NCI-H2196 treated with DMSO at 0.1 percent for 48 hours (cell line): ENCODE measurements at regions not wholly inside any gene's neighbourhood (a gene's known extent, or its start where the extent isn't known, plus 50 kb on each side); places are given as distances from the start of the nearest gene placed in this dataset.
A peak's percentile ranks its signal among the peaks of the same experiment; 100 is the strongest.
"Not testable (repeated sequence)": the region's sequence is repeated elsewhere in the genome, so short reads cannot be mapped to it uniquely, and the experiment has no call there.

Experiments used
- DNase-seq: peaks from one replicate; lab custom pipeline; 2025; ENCODE audit not compliant: unreplicated experiment; lab: John Stamatoyannopoulos, UW

- DNase-seq: no peak
Observed at GRCh38 chr2:186164325-186164724, 321.7 kb upstream of the ZC3H15 start.

GRCh38 chr2:186170693-186171092 is 315.4 kb upstream of the ZC3H15 start:
- no peak for DNase-seq

- no peak for DNase-seq
Observed at GRCh38 chr2:186181625-186182024, 304.4 kb upstream of the ZC3H15 start.

- DNase-seq: not testable (repeated sequence)
Observed at GRCh38 chr2:186182366-186182765, 303.7 kb upstream of the ZC3H15 start.

GRCh38 chr2:186183406-186183805 is 302.7 kb upstream of the ZC3H15 start:
- no peak for DNase-seq

- no peak for DNase-seq
Observed at GRCh38 chr2:186187854-186188253, 298.2 kb upstream of the ZC3H15 start.

GRCh38 chr2:186189816-186190215 is 296.2 kb upstream of the ZC3H15 start:
- DNase-seq: no peak

- DNase-seq: no peak
Observed at GRCh38 chr2:186195696-186196095, 290.4 kb upstream of the ZC3H15 start.

- DNase-seq: no peak
Observed at GRCh38 chr2:186197955-186198354, 288.1 kb upstream of the ZC3H15 start.

GRCh38 chr2:186199029-186199428 is 287.0 kb upstream of the ZC3H15 start:
- DNase-seq: no peak

GRCh38 chr2:186201371-186201770 is 284.7 kb upstream of the ZC3H15 start:
- no peak for DNase-seq

GRCh38 chr2:186205254-186205911 is 280.7 kb upstream of the ZC3H15 start:
- DNase-seq: no peak

GRCh38 chr2:186209532-186209931 is 276.5 kb upstream of the ZC3H15 start:
- no peak for DNase-seq

- no peak for DNase-seq
Observed at GRCh38 chr2:186220409-186220808, 265.7 kb upstream of the ZC3H15 start.

GRCh38 chr2:186229265-186229664 is 256.8 kb upstream of the ZC3H15 start:
- DNase-seq: no peak

GRCh38 chr2:186241874-186242273 is 244.2 kb upstream of the ZC3H15 start:
- DNase-seq: no peak

GRCh38 chr2:186254759-186255158 is 231.3 kb upstream of the ZC3H15 start:
- DNase-seq: no peak

- DNase-seq: no peak
Observed at GRCh38 chr2:186255823-186256222, 230.2 kb upstream of the ZC3H15 start.

- DNase-seq: peak; percentile 42
Observed at GRCh38 chr2:186256540-186256939, 229.5 kb upstream of the ZC3H15 start.

- no peak for DNase-seq
Observed at GRCh38 chr2:186263673-186264250, 222.3 kb upstream of the ZC3H15 start.

GRCh38 chr2:186269536-186269935 is 216.5 kb upstream of the ZC3H15 start:
- no peak for DNase-seq

- DNase-seq: no peak
Observed at GRCh38 chr2:186273953-186274352, 212.1 kb upstream of the ZC3H15 start.
